Ishikawa (cell line): ENCODE measurements at regions not wholly inside any gene's neighbourhood (a gene's known extent, or its start where the extent isn't known, plus 50 kb on each side); places are given as distances from the start of the nearest gene placed in this dataset.

Source experiments
- CEBPB ChIP-seq: IDR thresholded peaks from 2 replicates; pipeline ENCODE4 v1.6.1; 2012
- CREB1 ChIP-seq: IDR thresholded peaks from 2 replicates; pipeline ENCODE4 v1.6.1; 2012; ENCODE audit warnings: low read depth
- EP300 ChIP-seq: IDR thresholded peaks from 2 replicates; pipeline ENCODE4 v1.6.1; 2012; ENCODE audit warnings: borderline replicate concordance
- MAX ChIP-seq: IDR thresholded peaks from 2 replicates; pipeline ENCODE4 v1.6.1; 2012
- NFIC ChIP-seq: IDR thresholded peaks from 2 replicates; pipeline ENCODE4 v1.6.1; 2012
- RAD21 ChIP-seq: IDR thresholded peaks from 2 replicates; pipeline ENCODE4 v1.6.1; 2012; ENCODE audit warnings: low read depth
- REST ChIP-seq: IDR thresholded peaks from 2 replicates; pipeline ENCODE4 v1.6.1; 2012; ENCODE audit warnings: low read depth, mild to moderate bottlenecking
- TAF1 ChIP-seq: IDR thresholded peaks from 2 replicates; pipeline ENCODE4 v1.6.1; 2012; ENCODE audit warnings: low read depth, mild to moderate bottlenecking
- TEAD4 ChIP-seq: IDR thresholded peaks from 2 replicates; pipeline ENCODE4 v1.6.1; 2012
- USF1 ChIP-seq: IDR thresholded peaks from 2 replicates; pipeline ENCODE4 v1.6.1; 2012
- YY1 ChIP-seq: IDR thresholded peaks from 2 replicates; pipeline ENCODE4 v1.6.1; 2012; ENCODE audit warnings: low read depth

- TF ChIP-seq REST (no peak), TEAD4 (no peak), RAD21 (no peak), TAF1 (no peak), YY1 (no peak), MAX (no peak), USF1 (no peak), CEBPB (no peak), EP300 (no peak), CREB1 (no peak), NFIC (no peak)
Measured at GRCh38 chr11:49851971-49852389, 100.2 kb upstream of the OR4C13 start.
